Inferior parietal cortex (tissue), 1 donor: ENCODE measurements at regions not wholly inside any gene's neighbourhood (a gene's known extent, or its start where the extent isn't known, plus 50 kb on each side); places are given as distances from the start of the nearest gene placed in this dataset.

Source experiments
- DNase-seq: peaks from one replicate; pipeline ENCODE4 v3.0.0-alpha.2; 2016; ENCODE audit errors: extremely low spot score

DNA sequence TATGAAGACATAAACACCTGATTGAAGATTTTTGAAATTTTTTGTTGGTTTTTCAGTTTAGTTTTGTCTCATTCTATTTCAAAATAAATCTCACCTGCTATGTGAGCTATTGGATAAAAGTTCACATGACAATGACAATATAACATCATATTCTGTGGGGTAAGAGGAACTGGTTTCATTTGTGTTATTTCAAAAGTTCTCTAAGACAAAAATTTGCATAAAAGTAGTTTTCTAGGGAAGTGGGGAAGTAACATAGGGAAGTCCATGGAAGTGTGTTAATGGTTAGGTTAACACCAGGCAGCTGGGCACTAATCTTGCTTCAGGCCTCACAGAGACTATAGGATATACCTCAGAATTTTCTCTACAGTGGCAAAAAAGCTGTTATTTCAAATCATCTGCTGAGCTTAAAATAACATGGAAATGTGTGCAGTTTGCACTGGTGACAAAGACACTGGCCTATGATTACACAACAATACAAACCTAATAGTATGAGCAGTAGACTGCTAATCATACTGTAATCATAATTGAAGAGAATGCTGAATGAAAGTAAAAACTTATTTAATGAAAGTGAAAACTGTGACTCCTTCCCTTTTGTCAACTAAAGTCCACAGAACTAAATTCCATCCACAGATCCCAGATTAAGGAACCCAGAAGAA is 710.6 kb upstream of the TMEM132C start:
- DNase-seq = no peak

GRCh38 chr12:127558361-127558760 is 708.6 kb upstream of the TMEM132C start:
- no peak for DNase-seq

- no peak for DNase-seq
Observed at GRCh38 chr12:127559349-127560040, 707.5 kb upstream of the TMEM132C start.

- no peak for DNase-seq
Observed at GRCh38 chr12:127560041-127560478, 706.9 kb upstream of the TMEM132C start.

- DNase-seq = no peak
Observed at GRCh38 chr12:127562816-127563215, 704.2 kb upstream of the TMEM132C start.

DNA sequence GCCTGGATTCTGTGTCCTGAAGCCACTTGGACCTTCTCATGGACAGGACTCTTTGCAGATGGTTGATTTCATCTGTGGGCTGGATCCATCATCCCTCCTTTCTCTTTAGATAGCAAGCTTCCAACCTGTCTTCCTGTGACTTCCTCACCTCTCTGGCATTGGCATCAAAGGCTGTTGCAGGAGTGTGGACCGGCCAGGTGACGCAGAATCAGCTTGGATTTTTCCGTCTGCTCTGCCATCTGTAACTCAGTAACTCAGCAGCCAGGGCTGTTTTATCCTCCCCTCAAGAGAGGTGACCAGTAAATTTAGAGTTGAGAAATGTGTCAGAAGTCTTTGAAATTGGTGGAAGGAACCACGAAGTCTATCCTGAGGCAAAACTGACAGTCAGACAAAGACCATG is 701.7 kb upstream of the TMEM132C start:
- DNase-seq = no peak

DNA sequence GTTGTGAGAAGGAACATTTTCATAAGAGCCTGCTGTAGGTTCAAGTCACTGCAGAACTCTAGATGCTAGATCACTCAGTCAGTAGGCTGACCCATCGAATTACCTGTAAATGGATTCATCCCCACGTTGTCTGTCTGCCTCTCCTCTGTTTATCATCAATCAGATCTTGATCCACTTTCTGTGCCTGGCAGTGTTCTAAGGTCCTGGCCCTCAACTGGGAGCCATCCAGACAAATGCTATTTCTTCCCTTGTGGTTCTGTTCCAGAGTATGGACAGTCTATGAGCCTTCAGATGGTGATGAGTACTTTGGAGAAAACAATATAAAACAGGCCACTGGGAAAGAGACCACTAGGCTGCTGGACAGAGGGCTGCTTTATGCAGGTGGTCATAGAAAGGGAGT is 699.4 kb upstream of the TMEM132C start:
- DNase-seq = no peak

- no peak for DNase-seq
Observed at GRCh38 chr12:127570387-127570786, 696.6 kb upstream of the TMEM132C start.

DNA sequence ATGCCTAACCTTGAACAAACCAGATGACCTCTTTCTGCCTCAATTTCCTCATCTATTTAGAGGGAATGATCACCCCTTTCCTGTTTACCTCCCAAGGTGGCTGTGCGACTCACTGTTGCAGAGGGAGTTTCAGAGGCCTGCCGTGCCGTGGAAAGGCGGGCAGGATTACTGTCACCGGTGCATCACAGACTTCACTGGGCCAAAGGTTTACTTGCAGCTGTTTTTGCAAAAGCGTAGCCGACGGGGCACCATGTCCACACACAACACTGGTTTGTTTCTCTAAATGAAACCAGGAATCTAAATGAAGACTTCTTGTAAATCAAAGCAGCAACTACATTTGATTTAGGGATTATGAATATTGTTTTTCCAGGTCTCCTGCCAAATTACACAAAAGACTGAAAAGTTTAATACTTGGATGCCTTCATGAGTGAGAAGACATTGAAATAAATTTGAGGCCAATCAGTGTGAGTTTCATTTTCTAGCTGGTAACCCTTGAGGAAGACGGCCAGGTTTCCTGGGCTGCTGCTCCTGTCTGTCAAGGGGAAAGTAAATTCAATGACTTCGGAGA is 696.1 kb upstream of the TMEM132C start:
- DNase-seq = no peak

- no peak for DNase-seq
Observed at GRCh38 chr12:127571578-127571977, 695.4 kb upstream of the TMEM132C start.

GRCh38 chr12:127579446-127579845 is 687.5 kb upstream of the TMEM132C start:
- DNase-seq = no peak

GRCh38 chr12:127582074-127582473 is 684.9 kb upstream of the TMEM132C start:
- DNase-seq = no peak

GRCh38 chr12:127583041-127583440 is 683.9 kb upstream of the TMEM132C start:
- no peak for DNase-seq

- no peak for DNase-seq
Observed at GRCh38 chr12:127588249-127588648, 678.7 kb upstream of the TMEM132C start.

- DNase-seq = no peak
Observed at GRCh38 chr12:127589541-127589940, 677.4 kb upstream of the TMEM132C start.

- DNase-seq = no peak
Observed at GRCh38 chr12:127590868-127591267, 676.1 kb upstream of the TMEM132C start.

DNA sequence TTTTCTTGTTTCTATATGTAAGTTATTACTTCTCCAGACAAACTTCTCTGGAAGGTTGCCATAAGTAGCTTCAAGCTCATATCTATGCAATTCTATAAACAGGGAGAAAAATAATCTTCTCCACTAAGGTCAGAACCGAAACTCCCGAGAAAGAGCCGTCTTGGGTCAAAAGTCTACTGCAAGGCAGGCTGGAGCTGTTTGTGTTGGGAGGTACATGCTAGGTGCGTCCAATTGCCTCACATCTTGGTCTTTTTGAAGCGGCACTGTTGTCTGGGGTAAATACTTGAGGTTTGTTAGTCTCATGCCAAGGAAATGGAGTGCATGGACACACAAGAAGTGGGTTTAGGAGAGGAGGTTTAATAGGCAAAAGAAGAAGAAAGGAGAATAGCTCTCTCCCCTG is 674.7 kb upstream of the TMEM132C start:
- DNase-seq = no peak

DNA sequence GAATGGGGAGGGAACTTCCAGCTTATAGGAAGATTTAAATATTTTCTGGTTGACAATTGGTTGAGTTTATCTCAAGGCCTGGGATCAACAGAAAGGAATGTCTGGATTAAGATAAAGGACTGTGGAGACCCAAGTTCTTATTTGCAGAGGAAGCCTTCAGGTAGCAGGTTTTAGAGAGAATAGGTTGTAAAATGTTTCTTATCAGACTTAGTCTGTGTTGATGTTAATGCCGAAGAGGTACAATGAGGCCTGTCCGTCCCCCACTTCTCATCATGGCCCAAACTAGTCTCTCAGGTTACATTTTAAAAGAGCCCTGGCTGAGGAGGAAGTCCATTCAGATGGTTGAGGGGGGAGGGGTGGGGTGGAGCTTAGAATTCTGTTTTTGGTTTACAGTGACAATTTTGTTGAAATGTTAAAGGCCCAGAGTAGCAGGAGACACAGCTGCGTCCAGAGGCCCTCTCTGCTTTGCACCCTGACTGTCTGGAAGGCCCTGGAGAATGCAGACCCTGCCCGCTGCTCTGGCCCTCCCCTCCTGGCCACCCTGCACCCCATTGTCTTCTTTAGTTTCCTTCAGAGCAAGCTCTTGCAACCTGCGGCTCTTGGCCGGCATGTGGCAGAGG is 672.5 kb upstream of the TMEM132C start:
- DNase-seq = no peak

DNA sequence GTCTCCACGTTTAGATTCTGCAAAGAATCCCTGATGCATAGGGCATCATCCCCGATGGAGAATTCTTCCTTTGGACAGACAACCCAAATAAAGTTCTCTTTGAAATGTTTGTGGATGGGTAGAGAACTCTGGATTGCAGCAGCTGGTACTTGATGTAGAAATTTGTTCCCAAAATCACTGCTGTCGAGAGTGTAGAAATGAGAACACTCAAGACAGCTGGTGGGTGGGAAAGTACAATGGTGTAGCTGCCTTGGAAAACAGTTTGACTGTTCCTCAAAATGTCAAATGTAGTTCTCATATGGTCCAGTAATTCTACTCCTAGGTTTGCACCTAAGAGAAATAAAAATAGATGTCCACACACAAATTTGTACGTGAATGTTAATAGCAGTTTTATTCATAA is 671.5 kb upstream of the TMEM132C start:
- DNase-seq = peak; percentile 14

DNA sequence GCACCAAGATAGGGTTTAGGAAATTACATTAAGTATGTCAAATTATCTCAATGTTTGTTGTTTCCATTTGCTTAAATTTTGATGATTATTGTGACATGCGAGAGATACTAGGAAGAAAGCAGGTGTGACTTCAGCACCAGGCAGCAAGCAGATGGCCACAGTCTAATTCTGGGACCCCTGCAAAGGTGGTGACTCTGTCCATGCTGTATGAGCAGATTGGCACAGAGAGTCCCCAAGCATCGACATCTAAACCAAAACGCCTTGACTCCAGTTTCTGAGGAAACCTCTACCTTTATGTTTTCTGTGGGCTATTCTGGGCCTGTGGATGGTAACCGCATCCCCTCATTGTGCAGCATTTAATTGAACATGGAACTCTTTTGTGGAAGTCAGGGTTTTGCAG is 670.1 kb upstream of the TMEM132C start:
- DNase-seq = no peak

GRCh38 chr12:127599436-127599835 is 667.5 kb upstream of the TMEM132C start:
- no peak for DNase-seq

- no peak for DNase-seq
Observed at GRCh38 chr12:127600211-127600610, 666.8 kb upstream of the TMEM132C start.
